CD4-positive, alpha-beta T cell (primary cell): ENCODE measurements at regions not wholly inside any gene's neighbourhood (a gene's known extent, or its start where the extent isn't known, plus 50 kb on each side); places are given as distances from the start of the nearest gene placed in this dataset.

Source experiments
- ATAC-seq: fragments of 200-7000 bp; cut with Tn5 transposase; one replicate; pipeline ENCODE4 v1.10.0; 2022; ENCODE audit warnings: mild to moderate bottlenecking; ENCODE audit not compliant: poor library complexity
- CTCF ChIA-PET: fragments of 350-600 bp; sonication (Branson Sonifier 250); formaldehyde crosslinking; loops from one replicate; lab custom pipeline; 2021; ENCODE audit warnings: antibody characterized with exemption, inconsistent platforms; lab: Charles Lee
- POLR2A ChIA-PET: fragments of 350-600 bp; sonication (Branson Sonifier 250); formaldehyde crosslinking; loops from one replicate; lab custom pipeline; 2021; ENCODE audit warnings: antibody characterized with exemption, inconsistent platforms; lab: Charles Lee
- DNase-seq, 14 experiments: peaks; one replicate each; pipeline ENCODE4 v3.0.0-alpha.2; 2013 to 2020; ENCODE audit warnings: mixed read lengths in 2 of 14
- H3K27ac ChIP-seq, 2 donors: one replicate each; pipeline versions ENCODE4 v1.5.1 to v1.7.0; 2013; ENCODE audit warnings: low read length in 2 of 2, low read depth in 1 of 2, mild to moderate bottlenecking in 1 of 2
- H3K27me3 ChIP-seq, 2 experiments: 1 replicate in 1 of 2; 2 replicates in 1 of 2; pipeline versions ENCODE4 v1.6.1 to v1.7.0; 2013; ENCODE audit warnings: low read length in 2 of 2, control low read depth in 1 of 2, mild to moderate bottlenecking in 1 of 2, moderate library complexity in 1 of 2; ENCODE audit not compliant: insufficient read depth in 2 of 2, control insufficient read depth in 1 of 2
- H3K36me3 ChIP-seq: one replicate; pipeline ENCODE4 v1.6.1; 2013; ENCODE audit warnings: low read length, control low read depth; ENCODE audit not compliant: insufficient read depth
- H3K4me1 ChIP-seq: one replicate; pipeline ENCODE4 v1.6.1; 2013; ENCODE audit warnings: low read length, control low read depth; ENCODE audit not compliant: insufficient read depth
- H3K4me3 ChIP-seq: one replicate; pipeline ENCODE4 v1.5.1; 2013; ENCODE audit warnings: mild to moderate bottlenecking, low read length, moderate library complexity
- H3K9me3 ChIP-seq, 2 experiments: 1 replicate in 1 of 2; 2 replicates in 1 of 2; pipeline versions ENCODE4 v1.6.1 to v1.7.0; 2013; ENCODE audit warnings: low read length in 2 of 2, mild to moderate bottlenecking in 2 of 2, control low read depth in 1 of 2, moderate library complexity in 1 of 2; ENCODE audit not compliant: control insufficient read depth in 1 of 2, insufficient read depth in 1 of 2
- H3K27ac Mint-ChIP-seq: one replicate; pipeline ENCODE4 v1.8.0; 2020; ENCODE audit warnings: mixed read lengths
- H3K27me3 Mint-ChIP-seq: one replicate; pipeline ENCODE4 v1.8.0; 2021; ENCODE audit warnings: mixed read lengths
- H3K36me3 Mint-ChIP-seq: one replicate; pipeline ENCODE4 v1.8.0; 2021; ENCODE audit warnings: low read depth, mixed read lengths
- H3K4me1 Mint-ChIP-seq: one replicate; pipeline ENCODE4 v1.8.0; 2021; ENCODE audit warnings: low read depth, mixed read lengths
- H3K4me3 Mint-ChIP-seq: one replicate; pipeline ENCODE4 v1.8.0; 2020; ENCODE audit warnings: mild to moderate bottlenecking, mixed read lengths
- H3K9me3 Mint-ChIP-seq: one replicate; pipeline ENCODE4 v1.8.0; 2020; ENCODE audit warnings: mixed read lengths
- intact Hi-C, 2 experiments: fragments of 100-400 bp; cut with DNase I in 1 of 2; cut with micrococcal nuclease in 1 of 2; formaldehyde crosslinking; loops; one replicate each; pipeline versions ENCODE4 v1.15.1 to v1.9.0; 2023 to 2025; cut with DNase I, micrococcal nuclease
- TF ChIP-seq, protein P1 (sequence below): fragments of 200-600 bp; IDR thresholded peaks from one replicate; pipeline ENCODE4 v1.8.0; 2022; ENCODE audit warnings: antibody characterized with exemption, mild to moderate bottlenecking

DNA sequence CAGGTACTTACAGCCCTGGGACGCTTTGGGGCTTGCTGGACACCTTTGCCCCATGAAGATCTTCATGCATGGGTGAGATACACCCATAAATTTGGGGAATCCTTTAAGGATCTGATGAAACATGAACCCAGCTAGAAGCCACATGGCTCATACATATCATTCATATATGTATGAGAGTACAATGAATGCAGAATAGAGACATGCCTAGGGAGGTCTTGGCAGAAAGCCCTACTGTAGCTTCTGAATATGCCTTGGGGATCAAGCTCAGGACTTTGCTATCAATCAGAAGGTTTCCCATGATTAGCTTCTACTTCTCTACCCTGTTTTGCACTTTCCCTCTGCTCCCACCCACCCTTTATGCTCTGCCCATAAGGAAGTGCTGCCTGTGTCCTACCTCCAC is 368.4 kb downstream of the LPIN1 start:
- H3K4me3 ChIP-seq = no peak overlapping the region
- H3K27ac Mint-ChIP-seq = no peak overlapping the region
- CTCF ChIA-PET = no interaction called here

DNA sequence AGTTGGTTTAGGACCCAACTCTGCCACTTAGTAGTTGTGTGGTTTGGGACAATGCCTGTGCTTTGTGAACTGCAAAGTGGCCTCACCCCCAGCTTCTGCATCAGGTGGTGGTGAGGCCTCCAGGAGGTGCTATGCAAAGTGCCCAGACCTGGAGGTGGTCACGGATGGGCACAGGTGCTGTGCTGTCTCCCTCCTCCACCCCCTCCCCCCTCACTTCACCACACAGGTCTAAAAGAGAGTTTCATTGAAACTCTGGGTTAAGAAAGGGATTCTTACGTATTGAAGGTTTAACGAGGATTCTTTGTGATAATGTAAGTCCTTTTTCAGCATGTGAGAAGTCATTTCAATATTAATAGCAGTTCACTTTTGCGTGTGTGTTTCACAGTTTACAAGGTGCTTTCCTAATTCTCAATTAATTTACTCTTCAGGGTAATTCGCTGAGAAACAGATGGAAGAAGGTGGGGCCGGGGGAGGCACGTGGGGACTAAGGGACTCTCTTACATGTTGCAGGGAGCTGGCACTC is 369.9 kb downstream of the LPIN1 start:
- Histone ChIP-seq H3K4me3 (no peak overlapping the region), H3K4me1 (peaks cover under 1% of the 10 kb centered on the region), H3K36me3 (no peaks in the 10 kb centered on the region), H3K27ac (no peak overlapping the region), H3K9me3 (no peaks in the 10 kb centered on the region), H3K27me3 (no peaks in the 10 kb centered on the region)
- DNase-seq = no peak
- intact Hi-C loops = no loop called here
- Mint-ChIP-seq H3K9me3 (no peaks in the 10 kb centered on the region), H3K4me3 (no peak overlapping the region), H3K4me1 (peaks cover 15% of the 10 kb centered on the region), H3K36me3 (no peaks in the 10 kb centered on the region), H3K27me3 (no peaks in the 10 kb centered on the region), H3K27ac (no peak overlapping the region)
- ChIA-PET POLR2A (no interaction called here), CTCF (interaction anchor here (0.7 kb wide), 1 partner anchor 180 kb away, joined by 5 read pairs; no protein-coding TSS in a partner anchor)
- TF ChIP-seq, protein P1, sequence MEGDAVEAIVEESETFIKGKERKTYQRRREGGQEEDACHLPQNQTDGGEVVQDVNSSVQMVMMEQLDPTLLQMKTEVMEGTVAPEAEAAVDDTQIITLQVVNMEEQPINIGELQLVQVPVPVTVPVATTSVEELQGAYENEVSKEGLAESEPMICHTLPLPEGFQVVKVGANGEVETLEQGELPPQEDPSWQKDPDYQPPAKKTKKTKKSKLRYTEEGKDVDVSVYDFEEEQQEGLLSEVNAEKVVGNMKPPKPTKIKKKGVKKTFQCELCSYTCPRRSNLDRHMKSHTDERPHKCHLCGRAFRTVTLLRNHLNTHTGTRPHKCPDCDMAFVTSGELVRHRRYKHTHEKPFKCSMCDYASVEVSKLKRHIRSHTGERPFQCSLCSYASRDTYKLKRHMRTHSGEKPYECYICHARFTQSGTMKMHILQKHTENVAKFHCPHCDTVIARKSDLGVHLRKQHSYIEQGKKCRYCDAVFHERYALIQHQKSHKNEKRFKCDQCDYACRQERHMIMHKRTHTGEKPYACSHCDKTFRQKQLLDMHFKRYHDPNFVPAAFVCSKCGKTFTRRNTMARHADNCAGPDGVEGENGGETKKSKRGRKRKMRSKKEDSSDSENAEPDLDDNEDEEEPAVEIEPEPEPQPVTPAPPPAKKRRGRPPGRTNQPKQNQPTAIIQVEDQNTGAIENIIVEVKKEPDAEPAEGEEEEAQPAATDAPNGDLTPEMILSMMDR = no peak
- no peak for ATAC-seq

More for the DNA sequence above, 368.4 kb downstream of the LPIN1 start:
- no peak overlapping the region for H3K4me3 Mint-ChIP-seq
- Histone ChIP-seq H3K9me3 (no peaks in the 10 kb centered on the region), H3K4me1 (peaks cover 15% of the 10 kb centered on the region), H3K27me3 (no peaks in the 10 kb centered on the region), H3K36me3 (no peaks in the 10 kb centered on the region), H3K27ac (no peak overlapping the region)
- DNase-seq (no peak), ATAC-seq (no peak)
- no peaks in the 10 kb centered on the region for H3K36me3 Mint-ChIP-seq
- POLR2A ChIA-PET = interaction anchor here (0.9 kb wide), 1 partner anchor 13 kb away, joined by 3 read pairs; no protein-coding TSS in a partner anchor
- H3K27me3 Mint-ChIP-seq = no peaks in the 10 kb centered on the region
- TF ChIP-seq, protein P1 = no peak
- no peaks in the 10 kb centered on the region for H3K9me3 Mint-ChIP-seq
- H3K4me1 Mint-ChIP-seq = peaks cover 29% of the 10 kb centered on the region
- intact Hi-C loops = no loop called here

DNA sequence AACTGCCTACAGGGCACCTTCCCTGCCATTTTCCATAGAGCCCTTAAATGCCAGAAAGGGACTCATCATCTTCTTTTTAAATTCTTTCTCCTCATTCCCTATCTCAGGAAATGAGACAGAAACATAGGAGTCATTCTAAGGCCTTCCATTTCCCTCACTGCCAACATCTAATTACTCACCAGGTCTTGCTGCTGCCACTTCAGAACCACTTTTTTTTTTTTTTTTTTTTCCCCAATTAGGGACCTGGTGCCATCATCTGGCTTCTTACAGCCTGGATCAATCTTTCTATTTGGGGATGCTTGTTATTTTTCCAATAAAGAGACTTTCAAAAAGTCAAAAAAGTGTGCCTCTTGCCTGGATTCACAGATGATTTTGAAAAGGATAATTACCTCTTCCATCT is 373.4 kb downstream of the LPIN1 start:
- Mint-ChIP-seq H3K9me3 (no peaks in the 10 kb centered on the region), H3K4me1 (no peaks in the 10 kb centered on the region), H3K27me3 (no peaks in the 10 kb centered on the region), H3K27ac (no peak overlapping the region), H3K4me3 (no peak overlapping the region), H3K36me3 (no peaks in the 10 kb centered on the region)
- H3K27me3 ChIP-seq = no peaks in the 10 kb centered on the region
- peaks cover under 1% of the 10 kb centered on the region for H3K4me1 ChIP-seq
- H3K27ac ChIP-seq = no peak overlapping the region
- POLR2A ChIA-PET = no interaction called here
- DNase-seq (no peak), ATAC-seq (no peak)
- no peaks in the 10 kb centered on the region for H3K9me3 ChIP-seq
- intact Hi-C loops = loop anchor here (10.0 kb wide), 2 partner anchors 595 to 775 kb away; partner anchors contain the start of genes ROCK2 (in 1 of the 2) and TRIB2 (in 1 of the 2)
- CTCF ChIA-PET = interaction anchor here (0.7 kb wide), 1 partner anchor 66 kb away, joined by 4 read pairs; no protein-coding TSS in a partner anchor
- H3K4me3 ChIP-seq = no peak overlapping the region
- TF ChIP-seq, protein P1 = no peak
- H3K36me3 ChIP-seq = no peaks in the 10 kb centered on the region
